IPS-NIHi11 (cell line): ENCODE measurements at regions not wholly inside any gene's neighbourhood (a gene's known extent, or its start where the extent isn't known, plus 50 kb on each side); places are given as distances from the start of the nearest gene placed in this dataset.

Experiments used
- DNase-seq: peaks from one replicate; pipeline ENCODE4 v3.0.0; 2012; ENCODE audit warnings: mixed read lengths, low spot score

DNA sequence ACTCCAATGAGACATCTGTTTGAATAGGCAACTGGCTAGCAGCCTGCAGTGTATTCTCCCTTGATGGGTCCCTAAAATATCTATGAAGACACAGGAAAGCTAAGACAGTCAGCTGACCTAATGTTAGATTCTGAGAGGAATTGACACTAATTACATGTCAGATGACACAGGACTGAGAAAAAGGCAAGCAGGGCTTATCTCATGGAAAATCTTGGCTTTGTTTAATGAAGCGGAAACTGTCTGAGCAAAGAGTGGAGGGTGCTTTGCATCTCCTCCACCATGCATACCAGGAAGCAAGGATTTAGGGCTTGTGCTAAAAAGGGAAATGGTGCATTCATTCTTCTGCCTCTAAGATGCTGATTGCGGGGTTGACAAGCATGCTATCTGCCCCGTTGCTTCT, 135.5 kb upstream of the GLI3 start:
- no peak for DNase-seq

DNA sequence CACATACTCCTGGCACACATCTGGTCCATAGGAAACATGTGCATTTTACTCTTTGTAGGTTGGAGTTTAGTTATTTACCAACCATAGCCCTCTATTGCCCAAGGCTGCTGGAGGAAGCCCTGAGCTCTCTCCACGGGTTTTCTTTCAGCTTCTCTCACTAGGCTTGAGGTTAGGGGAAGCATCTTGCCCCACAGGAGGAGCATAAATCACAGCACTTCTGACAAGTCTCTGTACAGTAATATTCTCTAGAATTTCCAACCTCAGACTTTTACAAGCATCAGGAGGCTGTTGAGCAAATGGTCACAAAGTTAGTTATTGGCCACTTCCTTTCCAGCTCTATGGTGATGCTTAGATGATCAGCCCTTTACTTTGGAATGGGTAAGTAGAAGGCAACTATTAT, 122.9 kb upstream of the GLI3 start:
- DNase-seq, result no peak

DNA sequence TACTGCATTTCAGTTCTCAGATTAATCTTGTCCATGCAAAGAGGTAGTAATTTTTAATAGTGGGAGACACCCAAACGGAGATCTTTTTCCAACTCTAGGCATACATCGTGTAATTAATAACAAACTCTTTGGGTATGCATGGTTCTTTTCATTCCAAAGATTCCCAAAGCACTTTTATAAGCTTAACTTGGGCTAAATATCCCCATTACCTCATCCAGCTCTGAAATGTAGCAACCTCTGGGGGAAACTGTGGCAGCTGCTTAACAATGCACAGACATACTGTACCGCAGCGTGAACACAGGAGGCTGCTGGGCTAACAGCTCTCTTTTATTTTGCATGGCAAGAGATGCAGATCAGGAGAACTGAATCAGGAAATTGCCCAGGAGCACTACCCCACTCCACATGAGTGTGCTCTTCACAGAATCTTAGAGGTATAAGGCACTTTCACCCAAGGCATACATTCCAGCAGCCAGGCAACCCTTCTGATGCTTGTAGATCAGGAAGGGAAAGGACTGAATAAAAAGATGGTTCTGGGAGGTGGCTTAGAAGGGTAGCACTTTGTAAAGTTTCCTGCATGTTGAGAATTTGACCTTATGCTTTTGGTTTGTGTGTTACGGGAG, 114.4 kb upstream of the GLI3 start:
- no peak for DNase-seq

DNA sequence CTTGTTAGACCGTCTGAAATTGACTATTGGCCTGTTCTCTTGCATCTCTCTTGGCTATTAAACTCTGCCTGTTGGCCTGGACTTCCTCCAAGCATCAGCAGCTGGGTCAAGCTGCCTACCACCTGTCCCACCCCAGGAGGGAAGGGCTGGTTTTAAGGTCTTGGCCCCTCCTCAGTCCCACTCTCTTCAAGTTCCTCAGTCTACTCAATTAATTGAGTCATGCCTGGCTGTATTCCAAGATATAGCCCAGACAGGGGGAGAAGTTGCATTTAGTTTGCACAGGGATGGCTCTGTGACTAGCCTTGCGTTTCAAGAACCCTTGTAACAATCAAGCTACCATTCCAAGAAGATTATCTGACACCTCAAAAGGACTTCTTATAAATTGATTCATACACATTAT, 113.8 kb upstream of the GLI3 start:
- DNase-seq, result no peak

DNA sequence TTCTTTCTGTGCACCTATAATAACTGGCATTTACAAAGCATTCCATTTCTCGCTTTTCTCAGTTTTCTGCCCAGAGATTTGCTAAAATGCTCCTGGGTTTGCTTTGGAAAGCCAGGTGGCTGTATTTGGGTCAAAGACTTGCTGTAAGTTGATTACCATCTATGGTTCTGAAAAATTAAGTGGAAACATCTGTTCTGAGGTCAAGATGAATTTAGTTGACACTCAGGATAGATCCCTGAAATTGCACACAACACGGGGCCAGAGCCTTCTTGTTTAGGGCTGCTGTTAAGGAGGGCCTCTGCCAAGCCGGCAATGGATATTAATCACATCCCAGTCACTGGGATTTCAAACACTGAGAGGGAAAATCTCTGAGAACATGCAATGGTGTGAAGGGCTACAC, 111.6 kb upstream of the GLI3 start:
- DNase-seq, result no peak

DNA sequence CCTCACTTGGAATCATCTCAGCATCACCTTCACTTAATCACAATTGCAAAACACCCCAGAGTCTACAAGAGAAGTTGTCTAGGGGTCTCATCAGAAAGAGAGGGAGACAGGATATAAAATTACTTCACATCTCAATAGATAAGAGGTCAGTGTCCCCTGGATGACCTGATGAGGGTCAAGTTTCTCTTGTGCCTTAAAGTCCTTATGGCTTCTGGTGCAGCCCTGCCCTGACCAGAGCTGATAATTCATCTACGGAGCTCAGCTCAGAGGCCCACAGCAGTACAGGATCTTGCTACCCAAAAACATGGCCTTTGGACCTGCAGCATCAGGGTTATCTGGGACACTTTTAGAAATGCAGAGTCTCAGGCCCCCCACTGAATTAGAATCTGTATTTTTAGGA, 111.1 kb upstream of the GLI3 start:
- no peak for DNase-seq

DNA sequence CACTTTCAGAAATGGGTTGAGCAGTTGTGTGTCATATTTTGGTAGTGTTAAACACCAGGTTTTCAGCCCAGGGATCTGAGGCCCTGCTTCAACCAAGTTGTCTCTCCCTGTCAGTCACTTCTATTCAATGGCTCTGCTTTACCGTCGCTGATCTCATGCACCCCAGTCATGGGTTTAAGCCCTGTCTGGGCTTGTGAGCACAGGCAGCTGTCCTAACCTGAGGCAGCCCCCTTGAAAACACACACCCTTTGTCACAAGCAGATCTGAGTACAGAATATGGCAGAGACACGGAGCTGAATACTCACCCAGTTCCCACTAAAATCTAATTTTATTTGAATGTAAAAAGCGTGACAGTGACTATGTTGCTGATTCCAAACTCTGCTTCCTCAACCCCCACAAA, 110.6 kb upstream of the GLI3 start:
- no peak for DNase-seq

DNA sequence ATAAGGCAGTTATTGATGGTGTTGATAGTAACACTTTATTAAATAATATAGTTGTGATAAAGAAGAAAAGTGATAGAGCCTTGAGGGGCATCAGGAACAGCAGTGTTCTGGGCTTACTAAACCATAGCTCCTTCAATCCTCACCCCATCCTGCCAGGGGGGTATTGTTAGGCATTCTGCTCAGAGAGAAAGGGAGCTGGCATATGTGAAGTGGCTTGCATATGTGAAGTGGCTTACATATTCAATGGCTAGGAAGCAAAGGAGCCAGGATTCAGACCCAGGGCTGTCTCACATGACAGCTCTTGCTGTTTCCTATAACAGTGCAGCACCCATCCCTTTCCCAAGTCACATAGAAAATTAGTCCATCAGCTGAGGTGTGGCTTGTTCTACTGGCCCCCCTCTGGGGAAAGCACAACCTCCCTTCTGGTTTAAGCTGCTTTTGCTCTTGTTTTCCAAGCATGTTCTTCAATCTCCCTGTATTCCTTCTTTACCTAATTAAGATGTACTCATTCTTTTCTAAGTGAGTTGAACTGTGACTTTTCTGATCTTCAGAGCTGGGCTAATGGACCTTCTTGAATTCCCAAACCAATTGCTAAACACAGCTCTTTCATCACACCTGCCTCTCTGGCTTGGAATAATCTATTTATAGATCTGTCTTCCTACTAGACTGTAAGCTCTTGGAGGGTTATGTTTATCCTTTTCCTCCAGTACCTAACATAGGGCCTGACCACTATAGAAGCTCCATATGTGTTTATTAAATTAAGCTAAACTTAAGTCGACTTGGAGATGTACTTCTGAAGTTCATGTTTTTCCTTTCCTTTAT, 108.7 kb upstream of the GLI3 start:
- no peak for DNase-seq

DNA sequence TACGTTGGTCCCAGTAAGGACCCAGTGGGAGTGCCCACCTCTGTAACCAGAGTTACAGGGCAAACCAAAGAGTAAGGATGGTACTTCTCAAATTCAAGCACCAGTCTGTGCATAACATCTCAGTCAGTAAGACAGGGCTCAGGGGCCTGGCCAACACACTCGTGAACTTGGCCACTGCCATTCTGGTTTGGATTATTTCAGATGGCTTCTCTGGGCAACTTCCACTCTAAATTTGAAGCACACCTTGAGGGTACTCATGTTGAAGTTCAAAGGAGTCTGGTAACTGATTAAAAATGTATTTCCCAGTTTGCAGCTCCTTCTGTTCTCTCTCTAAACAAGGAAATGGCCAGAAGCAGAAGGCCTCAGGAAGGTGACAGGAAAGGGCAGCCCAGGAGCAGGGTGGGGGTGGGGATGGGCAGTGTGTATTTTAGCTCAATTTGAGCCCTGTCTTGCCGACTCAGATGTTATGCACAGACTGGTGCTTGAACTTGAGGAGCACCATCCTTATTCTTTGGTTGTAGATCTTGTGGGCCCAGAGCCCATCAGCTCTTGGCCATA, 107.3 kb upstream of the GLI3 start:
- no peak for DNase-seq

DNA sequence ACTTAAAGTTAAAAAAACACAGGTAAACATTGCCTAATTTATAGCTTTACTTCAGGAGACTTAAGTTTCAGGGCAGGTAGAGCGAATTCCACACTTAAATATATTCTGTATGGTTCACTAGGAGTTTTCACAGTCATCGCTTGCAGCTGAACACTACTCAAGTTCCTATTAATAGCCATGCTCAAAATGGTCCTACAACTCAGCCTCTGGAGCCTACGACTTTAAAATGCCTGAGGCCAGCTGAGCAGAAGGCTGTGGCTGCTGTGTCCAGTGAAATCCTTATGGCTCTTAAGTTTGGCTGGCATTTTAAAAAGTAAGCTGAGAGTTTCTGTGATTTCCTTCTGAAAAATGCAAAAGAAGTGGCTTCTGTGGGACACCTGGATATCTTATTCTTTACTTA, 105.4 kb upstream of the GLI3 start:
- no peak for DNase-seq

DNA sequence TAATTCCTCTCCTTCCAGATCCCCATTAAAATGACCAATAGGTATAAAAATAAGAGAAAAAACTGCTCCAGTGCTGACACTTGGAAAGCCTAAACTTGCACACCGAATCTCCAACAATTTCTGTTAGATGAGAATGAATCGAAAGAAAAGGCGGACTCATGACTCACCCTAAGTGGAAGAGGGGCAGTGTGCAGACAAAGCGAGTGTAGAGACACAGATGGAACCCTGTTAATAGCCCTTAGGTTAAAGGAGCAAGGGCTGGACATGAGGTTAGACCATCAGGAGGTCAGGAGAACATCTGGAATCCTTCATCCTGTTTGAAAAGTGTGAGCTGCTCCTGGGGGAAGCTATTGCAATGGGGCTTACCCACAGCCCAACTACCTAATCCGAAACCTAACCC, 103.4 kb upstream of the GLI3 start:
- DNase-seq, result no peak

DNA sequence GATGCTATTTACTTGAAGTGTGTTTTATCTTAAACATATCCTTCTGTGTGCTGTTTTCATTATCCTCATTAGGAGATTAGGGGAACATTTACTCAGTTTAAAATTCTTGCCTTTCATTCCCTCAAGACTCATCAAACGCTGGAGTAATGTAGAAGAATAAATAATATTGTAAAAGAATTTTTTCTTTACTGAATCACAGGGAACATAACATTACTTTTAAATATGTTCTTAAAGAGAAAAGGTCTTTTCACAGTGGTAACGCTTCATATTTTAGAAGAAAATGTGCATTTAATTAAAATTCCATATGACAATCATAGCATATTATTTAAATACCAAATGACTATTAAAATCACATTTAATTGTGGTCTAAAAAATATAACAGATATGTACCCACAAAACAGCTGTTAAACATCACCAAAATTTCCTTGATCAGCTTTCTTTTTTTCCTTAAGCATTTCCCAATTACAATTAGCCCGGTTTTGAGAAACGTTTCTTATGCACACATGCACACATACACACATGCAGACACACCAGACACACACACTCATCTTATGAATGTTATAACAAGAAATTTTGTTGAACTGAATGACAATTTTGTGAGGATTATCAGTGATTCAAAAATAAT, 102.0 kb upstream of the GLI3 start:
- no peak for DNase-seq

DNA sequence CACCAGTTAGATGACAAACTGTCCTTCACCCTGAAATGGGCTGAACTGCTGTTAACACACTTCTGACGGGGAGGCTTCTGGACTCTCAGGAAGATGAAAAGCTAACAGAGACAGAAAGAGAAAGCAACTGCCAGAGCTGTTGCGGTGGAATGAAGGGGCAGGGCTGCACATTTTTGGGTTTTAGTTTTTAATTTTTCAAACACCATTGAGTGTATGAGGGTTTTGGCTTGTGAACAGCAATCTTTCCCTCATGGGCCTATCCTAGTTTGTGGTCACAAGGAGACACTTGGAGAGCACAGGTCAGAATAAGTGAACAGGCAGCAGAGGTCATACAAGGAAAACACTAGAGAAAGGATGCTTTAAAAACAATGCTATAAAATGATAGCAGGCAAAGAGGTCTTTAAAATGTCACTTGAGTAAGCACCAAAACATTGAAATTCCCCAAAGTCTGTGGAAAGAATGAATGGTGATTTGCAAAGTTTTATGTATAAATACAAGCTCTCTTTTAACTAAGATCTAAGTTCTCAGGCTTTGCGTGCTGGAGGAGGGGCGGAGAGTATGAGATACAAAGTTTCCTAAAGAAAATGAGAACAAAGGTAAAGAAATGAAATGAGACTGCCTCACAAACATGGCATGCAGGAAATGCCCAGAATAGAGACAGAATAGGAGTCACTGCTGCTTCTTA, 101.4 kb upstream of the GLI3 start:
- DNase-seq, result no peak

DNA sequence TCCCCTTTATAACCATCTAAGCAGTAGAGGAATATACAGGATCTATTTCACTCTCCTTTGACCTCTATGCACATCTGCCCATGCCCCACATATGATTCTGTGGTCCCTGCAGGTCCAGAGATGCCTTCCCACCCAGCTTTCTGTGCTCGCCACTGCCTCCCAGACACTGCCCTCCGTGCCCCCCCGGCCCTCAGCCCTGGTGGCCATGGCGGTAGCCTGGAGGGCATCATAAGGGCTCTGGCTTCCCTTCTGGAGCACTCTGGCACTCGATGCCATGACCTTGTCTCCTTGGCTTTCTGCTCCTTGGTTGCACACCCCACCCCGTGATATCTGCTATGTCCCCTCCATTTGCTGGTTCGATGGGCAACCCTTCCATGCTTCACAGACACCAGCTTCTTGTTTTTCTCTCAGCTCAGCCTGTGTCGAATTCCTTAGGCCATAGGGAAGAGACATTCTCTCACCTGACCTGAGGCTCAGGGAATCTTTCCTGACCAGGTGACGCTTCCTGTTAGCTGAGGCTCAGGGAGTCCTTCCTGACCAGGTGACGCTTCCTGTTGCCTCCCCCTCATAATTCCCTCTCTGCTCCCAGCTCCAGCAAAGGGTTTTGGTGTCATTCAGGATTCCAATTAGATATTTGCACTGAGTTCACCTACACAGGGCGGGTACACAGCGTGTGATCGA, 100.4 kb upstream of the GLI3 start:
- DNase-seq, result no peak

DNA sequence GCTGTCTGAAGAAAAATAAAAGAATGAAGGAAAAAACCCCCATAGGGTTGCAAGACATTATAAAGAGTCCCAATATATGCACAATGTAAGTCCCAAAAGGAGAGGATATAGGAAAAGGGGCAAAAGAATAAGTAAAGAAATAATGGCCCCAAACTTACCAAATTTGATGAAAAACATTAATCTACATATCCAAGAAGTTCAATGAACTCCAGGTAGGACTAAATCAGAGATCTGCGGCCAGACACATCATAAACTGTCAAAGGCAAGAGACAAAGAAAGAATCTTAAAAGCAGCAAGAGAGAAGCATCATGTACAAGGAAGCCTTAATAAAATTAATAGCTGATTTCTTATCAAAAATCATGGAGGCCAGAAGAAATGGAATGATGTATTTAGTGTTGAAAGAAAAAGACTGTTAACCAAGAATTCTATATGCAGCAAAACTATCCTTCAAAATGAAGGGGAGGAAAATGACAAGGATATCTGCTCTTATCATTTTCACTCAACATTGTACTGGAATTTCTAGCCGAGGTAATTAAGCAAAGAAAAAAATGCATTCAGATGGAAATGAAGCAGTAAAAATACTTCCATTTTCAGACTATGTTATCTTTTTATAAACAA, 95.7 kb upstream of the GLI3 start:
- no peak for DNase-seq

DNA sequence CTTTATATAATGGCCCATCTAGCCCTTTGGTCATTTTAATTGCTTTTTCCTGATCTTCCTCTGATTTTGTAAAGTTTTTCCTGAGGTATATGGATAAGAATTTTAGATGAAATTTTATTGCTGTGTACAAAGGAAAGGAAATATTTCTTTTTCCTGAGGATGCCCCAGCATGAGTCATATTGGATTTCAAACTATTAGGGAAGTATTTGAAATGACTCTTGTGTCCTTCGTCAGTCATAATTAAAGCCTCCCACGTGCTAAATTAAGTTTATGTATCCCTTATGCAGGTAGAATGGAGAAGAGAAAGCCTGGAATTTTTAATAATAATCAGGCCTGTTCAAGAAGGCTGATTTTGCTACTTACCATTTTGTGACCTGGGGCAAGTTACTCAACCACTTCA, 82.6 kb upstream of the GLI3 start:
- no peak for DNase-seq

DNA sequence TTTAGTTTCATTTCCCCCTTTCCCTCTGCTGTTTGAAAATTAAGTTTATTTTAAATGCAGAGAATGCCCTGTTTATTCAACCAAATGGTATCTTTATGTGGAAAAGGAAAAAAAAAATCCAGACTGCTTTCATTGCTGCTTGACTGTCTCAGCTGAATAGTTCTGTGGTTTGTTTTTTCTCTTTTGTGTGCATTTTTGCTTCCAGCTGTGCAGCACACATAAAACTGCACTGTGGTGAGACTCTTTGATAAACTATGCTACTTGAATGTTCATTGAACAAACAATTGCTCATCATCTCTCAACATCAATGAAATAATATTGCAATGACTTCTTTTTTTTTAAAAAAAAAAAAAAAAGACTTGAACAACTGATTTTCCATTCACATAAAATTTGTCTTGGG, 78.6 kb upstream of the GLI3 start:
- DNase-seq, result no peak

DNA sequence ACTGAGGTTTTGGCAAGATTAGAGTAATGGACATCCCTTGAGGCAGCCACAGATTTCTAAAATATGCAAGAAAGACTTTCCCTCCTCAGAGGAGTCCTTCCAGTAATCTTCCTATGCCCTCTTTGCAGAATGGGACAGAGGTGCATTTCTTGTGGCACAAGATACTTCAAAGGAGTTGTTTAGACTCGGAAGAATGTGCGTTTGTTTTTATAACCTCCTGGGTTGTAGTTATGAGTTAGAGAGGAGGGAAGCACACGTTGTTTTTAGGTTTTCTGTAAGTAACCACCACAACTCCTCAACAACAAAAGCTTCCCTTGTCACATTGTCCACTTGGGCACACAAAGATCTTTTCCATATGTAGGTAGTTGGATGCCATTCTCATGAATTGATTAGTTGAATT, 78.1 kb upstream of the GLI3 start:
- DNase-seq, result no peak

DNA sequence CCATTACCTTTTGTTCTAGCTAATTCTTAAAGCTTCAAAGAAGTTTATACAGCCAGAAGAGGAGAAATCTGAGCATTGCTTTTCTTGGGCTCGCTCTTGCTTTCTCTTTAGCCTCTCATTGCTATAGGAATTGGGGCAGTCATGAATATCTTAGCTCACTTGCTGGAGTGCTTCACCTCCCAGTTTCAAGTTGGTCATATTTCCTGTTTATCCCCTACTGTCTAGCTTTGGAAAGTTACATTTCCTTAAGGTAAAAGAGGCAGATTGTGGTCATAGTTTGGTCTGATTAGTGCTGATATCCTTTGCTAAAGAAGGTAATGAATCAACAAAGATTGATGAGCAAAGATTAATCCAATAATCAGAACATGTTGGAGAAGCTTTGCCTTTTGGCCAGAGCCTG, 77.7 kb upstream of the GLI3 start:
- DNase-seq, result no peak

DNA sequence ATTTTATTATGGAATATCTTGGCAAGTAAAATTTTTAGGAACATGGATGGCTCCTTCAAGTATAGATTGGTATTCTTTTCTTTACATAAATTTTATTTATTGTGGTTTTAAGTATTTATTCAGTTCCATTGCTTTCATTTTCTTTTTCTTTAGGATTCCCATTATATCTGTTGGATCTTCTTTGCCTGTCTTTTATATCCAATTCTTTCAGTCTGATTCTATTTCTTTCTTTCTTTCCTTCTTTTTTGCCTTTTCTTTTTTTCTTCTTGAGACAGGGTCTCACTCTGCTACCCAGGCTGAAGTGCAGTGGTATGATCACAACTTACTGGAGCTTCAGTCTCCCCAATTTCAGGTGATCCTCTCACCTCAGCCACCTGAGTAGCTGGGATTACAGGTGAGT, 74.2 kb upstream of the GLI3 start:
- no peak for DNase-seq

DNA sequence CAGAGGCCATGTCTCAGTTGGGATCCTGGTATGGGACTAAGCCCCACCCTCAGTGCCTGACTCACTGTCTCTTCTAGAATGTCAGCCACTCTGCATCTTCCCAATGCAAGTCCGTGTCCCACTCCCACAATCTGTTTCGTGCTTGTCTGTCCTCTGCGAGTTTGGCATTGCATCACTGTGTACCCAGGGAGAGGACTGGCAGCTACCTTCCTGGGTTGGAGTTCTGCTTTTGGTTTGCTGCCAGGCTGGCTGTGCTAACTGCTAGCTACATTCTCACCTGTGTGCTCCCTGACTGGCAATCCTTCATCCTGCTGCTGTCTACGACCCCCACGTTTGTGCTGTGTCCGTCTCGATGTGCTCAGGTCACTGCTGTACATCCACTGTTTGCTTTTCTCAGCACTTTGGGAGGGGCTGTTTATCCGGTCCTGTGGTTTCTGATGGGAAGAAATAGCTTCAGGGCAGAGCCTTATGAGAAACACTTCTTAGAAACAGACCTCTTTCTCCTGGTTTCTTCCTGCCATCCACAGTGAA, 56.0 kb upstream of the GLI3 start:
- DNase-seq, result no peak
